ENCODE measurements at regions not wholly inside any gene's neighbourhood (a gene's known extent, or its start where the extent isn't known, plus 50 kb on each side); places are given as distances from the start of the nearest gene placed in this dataset.

GRCh38 chr18:5619376-5619775 is 75.6 kb upstream of the EPB41L3 start:
- no peaks in the 10 kb centered on the region for H3K9me3 ChIP-seq
- WGBS, 2 donors: 65 to 67% methylated on average over 1 of the region's 1 CpG
- H3K27ac ChIP-seq: no peak overlapping the region
- no peak overlapping the region for H3K4me3 ChIP-seq
- no peaks in the 10 kb centered on the region for H3K36me3 ChIP-seq
- TF ChIP-seq EP300 (IDR thresholded peaks at IDR 0.05): no peak
- TF ChIP-seq POLR2A (IDR thresholded peaks at IDR 0.05): no peak
- no peaks in the 10 kb centered on the region for H3K4me1 ChIP-seq
- H3K27me3 ChIP-seq: peaks cover 0 to 6% of the 10 kb centered on the region in 2 donors
- no peak for DNase-seq (ENCODE audit: low spot score in 2 of 2)

- Histone ChIP-seq H3K9me3 (no peaks in the 10 kb centered on the region), H3K27me3 (peaks cover 0 to 6% of the 10 kb centered on the region in 2 donors), H3K27ac (no peak overlapping the region), H3K36me3 (no peaks in the 10 kb centered on the region), H3K4me1 (no peaks in the 10 kb centered on the region), H3K4me3 (no peak overlapping the region)
- TF ChIP-seq EP300 (IDR thresholded peaks at IDR 0.05) (no peak), CTCF (IDR thresholded peaks at IDR 0.05) (no peak), POLR2A (IDR thresholded peaks at IDR 0.05) (no peak)
- DNase-seq (ENCODE audit: low spot score in 2 of 2): no peak
- 52 to 60% methylated on average over 6 of the region's 6 CpGs for WGBS, 2 donors
These were observed 74.4 kb upstream of the EPB41L3 start for GRCh38 chr18:5618047-5618688.

GRCh38 chr18:5611221-5611620 is 67.4 kb upstream of the EPB41L3 start:
- Histone ChIP-seq H3K27ac (no peak overlapping the region), H3K9me3 (no peaks in the 10 kb centered on the region), H3K36me3 (no peaks in the 10 kb centered on the region), H3K4me1 (no peaks in the 10 kb centered on the region), H3K4me3 (no peak overlapping the region), H3K27me3 (no peaks in the 10 kb centered on the region)
- WGBS, 2 donors: 82 to 87% methylated on average over 4 of the region's 4 CpGs
- TF ChIP-seq CTCF (IDR thresholded peaks at IDR 0.05) (no peak), POLR2A (IDR thresholded peaks at IDR 0.05) (no peak), EP300 (IDR thresholded peaks at IDR 0.05) (no peak)
- no peak for DNase-seq (ENCODE audit: low spot score in 2 of 2)

GRCh38 chr18:5608846-5609245 is 65.0 kb upstream of the EPB41L3 start:
- Histone ChIP-seq H3K9me3 (no peaks in the 10 kb centered on the region), H3K27ac (no peak overlapping the region), H3K4me1 (no peaks in the 10 kb centered on the region), H3K36me3 (no peaks in the 10 kb centered on the region), H3K27me3 (no peaks in the 10 kb centered on the region), H3K4me3 (no peak overlapping the region)
- WGBS, 2 donors: 87 to 91% methylated on average over 2 of the region's 2 CpGs
- no peak for DNase-seq (ENCODE audit: low spot score in 2 of 2)
- TF ChIP-seq POLR2A (IDR thresholded peaks at IDR 0.05) (no peak), EP300 (IDR thresholded peaks at IDR 0.05) (no peak), CTCF (IDR thresholded peaks at IDR 0.05) (no peak)

- no peak overlapping the region for H3K4me3 ChIP-seq
- no peak for TF ChIP-seq EP300 (IDR thresholded peaks at IDR 0.05)
- no peak for TF ChIP-seq POLR2A (IDR thresholded peaks at IDR 0.05)
- TF ChIP-seq CTCF (IDR thresholded peaks at IDR 0.05): no peak
- 80 to 85% methylated on average over 6 of the region's 6 CpGs for WGBS, 2 donors
- DNase-seq (ENCODE audit: low spot score in 2 of 2): no peak
- H3K27me3 ChIP-seq: no peaks in the 10 kb centered on the region
- no peaks in the 10 kb centered on the region for H3K9me3 ChIP-seq
- no peaks in the 10 kb centered on the region for H3K36me3 ChIP-seq
- H3K4me1 ChIP-seq: no peaks in the 10 kb centered on the region
- H3K27ac ChIP-seq: no peak overlapping the region
These were observed 63.2 kb upstream of the EPB41L3 start for GRCh38 chr18:5606951-5607350.

GRCh38 chr18:5604778-5605177 is 61.0 kb upstream of the EPB41L3 start:
- no peaks in the 10 kb centered on the region for H3K9me3 ChIP-seq

More at GRCh38 chr18:5604778-5605177, 61.0 kb upstream of the EPB41L3 start:
- H3K27ac ChIP-seq: no peak overlapping the region
- no peaks in the 10 kb centered on the region for H3K27me3 ChIP-seq
- H3K36me3 ChIP-seq: no peaks in the 10 kb centered on the region
- H3K4me3 ChIP-seq: no peak overlapping the region
- WGBS, 2 donors: 56 to 59% methylated on average over 2 of the region's 2 CpGs
- H3K4me1 ChIP-seq: peaks cover 0 to 5% (median 0%) of the 10 kb centered on the region in 4 donors
- no peak for DNase-seq (ENCODE audit: low spot score in 2 of 2)
- TF ChIP-seq EP300 (IDR thresholded peaks at IDR 0.05): no peak
- peak in 1 of 5 experiments; percentile 7 for TF ChIP-seq CTCF (IDR thresholded peaks at IDR 0.05)

All from tibial nerve (tissue), 4 donors.